GM12878 (cell line): ENCODE measurements at regions not wholly inside any gene's neighbourhood (a gene's known extent, or its start where the extent isn't known, plus 50 kb on each side); places are given as distances from the start of the nearest gene placed in this dataset.

Experiments used
- CBX5 ChIP-seq: sonication (generic); IDR thresholded peaks from 2 replicates; pipeline ENCODE4 v1.6.1; 2016; ENCODE audit warnings: low read depth, moderate library complexity, mild to moderate bottlenecking, inconsistent platforms
- CHD1 ChIP-seq: IDR thresholded peaks from 2 replicates; pipeline ENCODE4 v1.6.1; 2012; ENCODE audit warnings: low read depth, low read length, improper control_type of control experiment
- CHD4 ChIP-seq: fragments of 200-600 bp; sonication (generic); IDR thresholded peaks from 2 replicates; pipeline ENCODE4 v1.6.1; 2016; ENCODE audit warnings: mild to moderate bottlenecking
- POLR2A ChIP-seq: IDR thresholded peaks from 2 replicates; pipeline ENCODE4 v1.6.1; 2011; ENCODE audit warnings: low read depth, mild to moderate bottlenecking, low read length
- RAD21 ChIP-seq: IDR thresholded peaks from 2 replicates; pipeline ENCODE4 v1.6.1; 2011; ENCODE audit warnings: mild to moderate bottlenecking, low read depth, low read length, moderate library complexity; ENCODE audit not compliant: insufficient read depth
- TCF3 ChIP-seq: IDR thresholded peaks from 2 replicates; pipeline ENCODE4 v1.6.1; 2012; ENCODE audit warnings: low read depth, mild to moderate bottlenecking, low read length, borderline replicate concordance; ENCODE audit not compliant: insufficient read depth

DNA sequence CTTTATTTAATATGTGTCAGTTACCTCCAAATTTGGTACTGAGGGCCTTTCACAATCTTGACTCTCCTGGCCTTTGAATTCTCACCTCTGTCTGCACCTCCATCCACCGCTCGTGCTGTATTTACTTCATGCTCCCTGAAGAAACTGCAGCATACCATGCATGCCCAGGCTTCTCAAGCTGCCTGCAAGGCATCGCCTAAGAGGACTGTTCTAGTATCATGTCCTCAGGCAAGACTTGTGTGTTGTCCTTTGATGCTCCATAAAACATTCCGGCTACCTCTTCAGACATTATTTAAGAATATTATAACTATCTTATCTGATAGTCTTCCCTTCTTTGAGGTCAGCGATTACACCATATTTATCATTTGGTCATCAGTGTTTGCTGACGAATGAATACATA lies 682.5 kb downstream of the NR2F2 start:
- TF ChIP-seq TCF3 (no peak), CHD4 (no peak), CBX5 (no peak), RAD21 (no peak), POLR2A (no peak), CHD1 (no peak)
